T-cell (primary cell): ENCODE measurements at regions not wholly inside any gene's neighbourhood (a gene's known extent, or its start where the extent isn't known, plus 50 kb on each side); places are given as distances from the start of the nearest gene placed in this dataset.
A peak's percentile ranks its signal among the peaks of the same experiment; 100 is the strongest.
"Not testable (repeated sequence)": the region's sequence is repeated elsewhere in the genome, so short reads cannot be mapped to it uniquely, and the experiment has no call there.

Source experiments
- ATAC-seq, 4 experiments: fragments of 200-7000 bp in 3 of 4; fragments of 150-1000 bp in 1 of 4; cut with Tn5 transposase; replicated peaks in 1 of 4; 1 replicate in 3 of 4; 2 replicates in 1 of 4; pipeline ENCODE4 v1.10.0; 2021; ENCODE audit warnings: moderate library complexity in 3 of 4, mild to moderate bottlenecking in 2 of 4, moderate number of reproducible peaks in 1 of 4
- CTCF ChIA-PET, 2 donors: fragments of 300-600 bp; sonication (Branson Sonifier 250); formaldehyde crosslinking; loops; one replicate each; lab custom pipeline; 2022; ENCODE audit warnings: antibody characterized with exemption in 2 of 2; lab: Charles Lee
- POLR2A ChIA-PET, 2 donors: fragments of 300-600 bp; sonication (Branson Sonifier 250); formaldehyde crosslinking; loops; one replicate each; lab custom pipeline; 2022; ENCODE audit warnings: antibody characterized with exemption in 2 of 2; lab: Charles Lee
- DNase-seq, 35 experiments: peaks; one replicate each; pipeline versions ENCODE4 v3.0.0 to v3.0.0-alpha.2; 2013 to 2023
- H3K27ac ChIP-seq: one replicate; pipeline ENCODE4 v1.5.1; 2013; ENCODE audit warnings: low read length
- H3K27me3 ChIP-seq, 2 experiments: replicated peaks in 1 of 2; 1 replicate in 1 of 2; 2 replicates in 1 of 2; pipeline versions ENCODE4 v1.6.1 to v1.7.0; 2013; ENCODE audit warnings: low read length in 1 of 2, mixed read lengths in 1 of 2; ENCODE audit not compliant: control insufficient read depth in 2 of 2, insufficient read depth in 2 of 2; ENCODE audit errors: extremely low read depth in 1 of 2
- H3K36me3 ChIP-seq, 2 donors: 1 replicate in 1 of 2; 2 replicates in 1 of 2; pipeline versions ENCODE4 v1.6.1 to v1.7.0; 2013; ENCODE audit warnings: low read length in 1 of 2; ENCODE audit not compliant: control insufficient read depth in 2 of 2, insufficient read depth in 1 of 2; ENCODE audit errors: extremely low read depth in 1 of 2
- H3K4me1 ChIP-seq, 2 experiments: 1 replicate in 1 of 2; 2 replicates in 1 of 2; pipeline versions ENCODE4 v1.6.1 to v1.7.0; 2013; ENCODE audit warnings: low read length in 2 of 2, mixed read lengths in 1 of 2; ENCODE audit not compliant: insufficient read depth in 2 of 2, control insufficient read depth in 1 of 2; ENCODE audit errors: extremely low read depth in 1 of 2
- H3K4me3 ChIP-seq, 2 donors: 1 replicate in 1 of 2; 2 replicates in 1 of 2; pipeline versions ENCODE4 v1.5.1 to v1.7.0; 2013; ENCODE audit warnings: mild to moderate bottlenecking in 2 of 2, low read length in 1 of 2, moderate library complexity in 1 of 2; ENCODE audit not compliant: control insufficient read depth in 1 of 2; ENCODE audit errors: extremely low read depth in 1 of 2
- H3K9me3 ChIP-seq: 2 replicates; pipeline ENCODE4 v1.7.0; 2013
- H3K27ac Mint-ChIP-seq, 2 donors: one replicate each; pipeline ENCODE4 v1.8.0; 2020 to 2021; ENCODE audit warnings: mild to moderate bottlenecking in 2 of 2, mixed read lengths in 2 of 2
- H3K27me3 Mint-ChIP-seq, 2 donors: one replicate each; pipeline ENCODE4 v1.8.0; 2021 to 2022; ENCODE audit warnings: mixed read lengths in 2 of 2
- H3K36me3 Mint-ChIP-seq: one replicate; pipeline ENCODE4 v1.8.0; 2021; ENCODE audit warnings: mixed read lengths
- H3K4me1 Mint-ChIP-seq, 3 donors: one replicate each; pipeline ENCODE4 v1.8.0; 2020 to 2022; ENCODE audit warnings: mixed read lengths in 3 of 3, mild to moderate bottlenecking in 1 of 3
- H3K4me3 Mint-ChIP-seq, 3 donors: one replicate each; pipeline ENCODE4 v1.8.0; 2020 to 2022; ENCODE audit warnings: mild to moderate bottlenecking in 3 of 3, mixed read lengths in 3 of 3, moderate library complexity in 3 of 3
- H3K9me3 Mint-ChIP-seq, 3 donors: one replicate each; pipeline ENCODE4 v1.8.0; 2020 to 2022; ENCODE audit warnings: mixed read lengths in 3 of 3
- WGBS: methylation state at CpG from one replicate; pipeline ENCODE4 v1.1.5; 2013; ENCODE audit warnings: missing lambda C conversion rate; ENCODE audit not compliant: insufficient coverage; 5-methylcytosine and 5-hydroxymethylcytosine counted together

DNA sequence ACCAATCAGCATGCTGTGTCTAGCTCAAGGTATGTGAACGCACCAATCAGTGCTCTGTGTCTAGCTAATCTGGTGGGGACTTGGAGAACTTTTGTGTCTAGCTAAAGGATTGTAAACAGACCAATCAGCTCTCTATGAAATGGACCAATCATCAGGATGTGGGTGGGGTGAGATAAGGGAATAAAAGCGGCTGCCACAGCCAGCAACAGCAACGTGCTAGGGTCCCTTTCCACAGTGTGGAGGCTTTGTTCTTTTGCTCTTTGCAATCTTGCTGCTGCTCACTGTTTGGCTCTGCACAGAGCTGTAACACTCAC lies 1353.9 kb upstream of the CDH18 start:
- H3K4me1 ChIP-seq, H3K27ac ChIP-seq, H3K9me3 ChIP-seq, CTCF ChIA-PET, H3K27me3 ChIP-seq, H3K36me3 Mint-ChIP-seq, H3K36me3 ChIP-seq, H3K9me3 Mint-ChIP-seq, H3K27me3 Mint-ChIP-seq, H3K4me3 ChIP-seq, POLR2A ChIA-PET, H3K4me1 Mint-ChIP-seq: not testable (repeated sequence)
- no CpG with 5 or more reads among the region's 3 CpGs for WGBS
- Mint-ChIP-seq H3K27ac (peak overlapping the region in 1 of 2 donors; percentile 22), H3K4me3 (peak overlapping the region in 2 of 3 donors; percentile 35 to 64)
- DNase-seq (peak in 11 of 35 experiments; percentile 0 to 32 (median 10)), ATAC-seq (peak in 1 of 4 experiments; percentile 29)

DNA sequence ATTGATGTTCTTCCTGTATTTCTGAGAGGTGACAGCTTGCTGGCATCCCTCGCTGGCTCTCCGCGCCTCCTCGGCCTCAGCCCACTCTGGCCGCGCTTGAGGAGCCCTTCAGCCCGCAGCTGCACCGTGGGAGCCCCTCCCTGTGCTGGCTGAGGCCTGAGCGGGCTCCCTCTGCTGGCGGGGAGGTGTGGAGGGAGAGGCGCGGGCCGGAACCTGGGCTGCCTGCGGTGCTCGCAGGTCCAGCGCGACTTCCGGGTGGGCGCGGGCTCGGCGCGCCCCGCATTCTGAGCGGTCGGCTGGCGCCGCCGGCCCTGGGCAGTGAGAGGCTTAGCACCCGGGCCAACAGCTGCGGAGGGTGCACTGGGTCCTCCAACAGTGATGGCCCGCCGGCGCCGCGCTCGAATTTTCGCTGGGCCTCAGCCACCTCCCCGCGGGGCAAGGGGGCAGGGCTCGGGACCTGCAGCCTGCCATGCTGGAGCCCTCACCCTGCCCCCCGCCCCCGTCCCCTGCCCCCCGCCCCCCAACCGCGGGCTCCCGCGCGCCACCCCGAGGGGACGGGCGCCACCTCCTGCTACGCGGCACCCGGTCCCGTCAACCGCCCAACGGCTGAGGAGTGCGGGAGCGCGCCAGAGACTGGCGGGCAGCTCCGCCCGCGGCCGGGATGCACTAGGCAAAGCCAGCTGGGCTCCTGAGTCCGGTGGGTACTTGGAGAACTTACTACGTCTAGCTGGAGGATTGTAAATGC lies 1353.4 kb upstream of the CDH18 start:
- CTCF ChIA-PET = not testable (repeated sequence)

GRCh38 chr5:21340233-21340632 lies 1352.2 kb upstream of the CDH18 start:
- H3K9me3 Mint-ChIP-seq, H3K27me3 ChIP-seq, H3K27ac ChIP-seq, ATAC-seq, CTCF ChIA-PET, H3K4me3 ChIP-seq, H3K4me1 ChIP-seq, H3K4me1 Mint-ChIP-seq, DNase-seq, H3K9me3 ChIP-seq, H3K4me3 Mint-ChIP-seq, POLR2A ChIA-PET, H3K27me3 Mint-ChIP-seq, H3K36me3 Mint-ChIP-seq, H3K27ac Mint-ChIP-seq, H3K36me3 ChIP-seq: not testable (repeated sequence)
- WGBS = no CpG with 5 or more reads among the region's 3 CpGs

More for the DNA sequence above, 1353.4 kb upstream of the CDH18 start:
- H3K4me1 ChIP-seq, H3K36me3 ChIP-seq, H3K27ac ChIP-seq, H3K27me3 Mint-ChIP-seq, POLR2A ChIA-PET, H3K9me3 ChIP-seq, H3K36me3 Mint-ChIP-seq, H3K27me3 ChIP-seq, H3K4me1 Mint-ChIP-seq, H3K9me3 Mint-ChIP-seq: not testable (repeated sequence)
- WGBS = no CpG with 5 or more reads among the region's 68 CpGs
- peak overlapping the region in 1 of 2 donors; percentile 22 for H3K27ac Mint-ChIP-seq
- DNase-seq = peak in 4 of 35 experiments; percentile 6 to 48 (median 18)
- ATAC-seq = peak in 2 of 4 experiments; percentile 16 to 22
- peak overlapping the region in 1 of 3 donors; percentile 64 for H3K4me3 Mint-ChIP-seq
- peak overlapping the region in 1 of 2 donors; percentile 26 for H3K4me3 ChIP-seq

GRCh38 chr5:21336478-21336877 lies 1348.5 kb upstream of the CDH18 start:
- H3K4me3 Mint-ChIP-seq, H3K4me1 ChIP-seq, H3K9me3 ChIP-seq, H3K27ac ChIP-seq, DNase-seq, H3K27me3 ChIP-seq, H3K9me3 Mint-ChIP-seq, POLR2A ChIA-PET, H3K36me3 Mint-ChIP-seq, H3K36me3 ChIP-seq, H3K4me1 Mint-ChIP-seq, H3K27ac Mint-ChIP-seq, H3K27me3 Mint-ChIP-seq, ATAC-seq, CTCF ChIA-PET, H3K4me3 ChIP-seq: not testable (repeated sequence)
- WGBS = no CpG with 5 or more reads among the region's 1 CpG

GRCh38 chr5:21315376-21315775 lies 1327.4 kb upstream of the CDH18 start:
- H3K36me3 Mint-ChIP-seq, H3K27ac ChIP-seq, H3K9me3 ChIP-seq, H3K4me1 Mint-ChIP-seq, ATAC-seq, H3K4me3 ChIP-seq, H3K27me3 Mint-ChIP-seq, H3K27ac Mint-ChIP-seq, DNase-seq, H3K9me3 Mint-ChIP-seq, H3K27me3 ChIP-seq, CTCF ChIA-PET, H3K4me1 ChIP-seq, H3K36me3 ChIP-seq, H3K4me3 Mint-ChIP-seq, POLR2A ChIA-PET: not testable (repeated sequence)
- WGBS = 95% methylated on average over 3 of the region's 3 CpGs

DNA sequence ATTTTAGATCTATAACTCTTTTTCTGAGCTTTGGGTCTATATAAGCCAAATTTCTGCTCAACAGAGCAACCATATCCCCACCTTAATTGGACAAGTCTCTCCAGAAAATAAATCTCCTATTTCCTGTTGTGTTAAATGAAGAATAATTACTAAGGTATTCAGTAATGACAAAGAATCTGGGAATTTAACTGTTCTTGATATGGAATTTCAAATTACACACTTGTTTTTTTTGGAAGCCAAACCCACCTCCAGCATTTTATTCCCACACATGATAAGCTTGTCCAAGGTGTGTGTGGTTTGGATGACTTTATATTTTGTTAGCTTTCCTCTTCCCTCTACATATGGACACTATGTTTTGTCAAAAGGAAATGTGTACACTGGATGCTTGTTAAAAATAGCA lies 1313.2 kb upstream of the CDH18 start:
- not testable (repeated sequence) for H3K9me3 Mint-ChIP-seq, H3K4me3 Mint-ChIP-seq, H3K27me3 Mint-ChIP-seq

GRCh38 chr5:21274361-21274760 lies 1286.4 kb upstream of the CDH18 start:
- H3K27ac ChIP-seq, POLR2A ChIA-PET, H3K4me3 ChIP-seq, H3K4me1 Mint-ChIP-seq, H3K36me3 ChIP-seq, H3K36me3 Mint-ChIP-seq, H3K27me3 Mint-ChIP-seq, DNase-seq, H3K4me3 Mint-ChIP-seq, H3K27ac Mint-ChIP-seq, H3K9me3 ChIP-seq, H3K9me3 Mint-ChIP-seq, ATAC-seq, H3K27me3 ChIP-seq, H3K4me1 ChIP-seq, CTCF ChIA-PET: not testable (repeated sequence)
- WGBS = no CpG with 5 or more reads among the region's 2 CpGs

More for the DNA sequence above, 1313.2 kb upstream of the CDH18 start:
- H3K27me3 ChIP-seq, H3K27ac Mint-ChIP-seq, CTCF ChIA-PET, H3K36me3 Mint-ChIP-seq, H3K36me3 ChIP-seq, H3K4me3 ChIP-seq, H3K27ac ChIP-seq, POLR2A ChIA-PET, H3K4me1 ChIP-seq, H3K4me1 Mint-ChIP-seq, DNase-seq, H3K9me3 ChIP-seq, ATAC-seq: not testable (repeated sequence)
